Osteocyte (in vitro differentiated cells): ENCODE measurements at regions not wholly inside any gene's neighbourhood (a gene's known extent, or its start where the extent isn't known, plus 50 kb on each side); places are given as distances from the start of the nearest gene placed in this dataset.
A peak's percentile ranks its signal among the peaks of the same experiment; 100 is the strongest.

Experiments
- DNase-seq: peaks from one replicate; pipeline ENCODE4 v3.0.0; 2021; ENCODE audit warnings: mixed read lengths; ENCODE audit not compliant: unreplicated experiment; ENCODE audit errors: extremely low spot score
- H3K27ac Mint-ChIP-seq: one replicate; pipeline ENCODE4 v1.8.0; 2021; ENCODE audit warnings: mild to moderate bottlenecking, mixed read lengths; ENCODE audit not compliant: unreplicated experiment
- H3K27me3 Mint-ChIP-seq: one replicate; pipeline ENCODE4 v1.8.0; 2021; ENCODE audit warnings: mixed read lengths; ENCODE audit not compliant: unreplicated experiment
- H3K36me3 Mint-ChIP-seq: one replicate; pipeline ENCODE4 v1.8.0; 2021; ENCODE audit warnings: mixed read lengths; ENCODE audit not compliant: unreplicated experiment
- H3K4me1 Mint-ChIP-seq: one replicate; pipeline ENCODE4 v1.8.0; 2021; ENCODE audit warnings: mixed read lengths; ENCODE audit not compliant: unreplicated experiment
- H3K4me3 Mint-ChIP-seq: one replicate; pipeline ENCODE4 v1.8.0; 2021; ENCODE audit warnings: mild to moderate bottlenecking, moderate library complexity, mixed read lengths; ENCODE audit not compliant: unreplicated experiment
- H3K9me3 Mint-ChIP-seq: one replicate; pipeline ENCODE4 v1.8.0; 2021; ENCODE audit warnings: mixed read lengths; ENCODE audit not compliant: unreplicated experiment
- CTCF ChIP-seq: fragments of 200-600 bp; sonication (generic); IDR thresholded peaks from 2 replicates; pipeline ENCODE4 v1.5.0; 2021; ENCODE audit warnings: antibody characterized with exemption, mild to moderate bottlenecking, moderate library complexity

GRCh38 chr14:100454437-100454836 lies 131.3 kb downstream of the SLC25A47 start:
- Mint-ChIP-seq H3K4me3 (no peak overlapping the region), H3K9me3 (no peaks in the 10 kb centered on the region), H3K36me3 (peaks cover 14% of the 10 kb centered on the region), H3K27ac (no peak overlapping the region), H3K4me1 (peaks cover 12% of the 10 kb centered on the region), H3K27me3 (no peaks in the 10 kb centered on the region)
- TF ChIP-seq CTCF, result no peak
- no peak for DNase-seq

GRCh38 chr14:100463937-100464336 lies 123.3 kb downstream of the BEGAIN start:
- no peaks in the 10 kb centered on the region for H3K9me3 Mint-ChIP-seq

GRCh38 chr14:100466111-100466856 lies 120.9 kb downstream of the BEGAIN start:
- TF ChIP-seq CTCF, result no peak
- Mint-ChIP-seq H3K27ac (no peak overlapping the region), H3K9me3 (no peaks in the 10 kb centered on the region), H3K4me3 (no peak overlapping the region), H3K36me3 (peaks cover 7% of the 10 kb centered on the region), H3K4me1 (peaks cover 7% of the 10 kb centered on the region), H3K27me3 (peaks cover 2% of the 10 kb centered on the region)
- peak; percentile 79 for DNase-seq

More at GRCh38 chr14:100463937-100464336, 123.3 kb downstream of the BEGAIN start:
- peaks cover 2% of the 10 kb centered on the region for H3K27me3 Mint-ChIP-seq
- DNase-seq, result peak; percentile 72
- no peaks in the 10 kb centered on the region for H3K36me3 Mint-ChIP-seq
- H3K27ac Mint-ChIP-seq, result no peak overlapping the region
- peaks cover 11% of the 10 kb centered on the region for H3K4me1 Mint-ChIP-seq
- no peak overlapping the region for H3K4me3 Mint-ChIP-seq
- TF ChIP-seq CTCF, result no peak

GRCh38 chr14:100467046-100467750 lies 120.0 kb downstream of the BEGAIN start:
- no peaks in the 10 kb centered on the region for H3K9me3 Mint-ChIP-seq
- peaks cover 16% of the 10 kb centered on the region for H3K4me1 Mint-ChIP-seq
- TF ChIP-seq CTCF, result no peak
- no peak for DNase-seq
- no peak overlapping the region for H3K27ac Mint-ChIP-seq
- H3K4me3 Mint-ChIP-seq, result no peak overlapping the region
- no peaks in the 10 kb centered on the region for H3K27me3 Mint-ChIP-seq
- H3K36me3 Mint-ChIP-seq, result peaks cover 10% of the 10 kb centered on the region

DNA sequence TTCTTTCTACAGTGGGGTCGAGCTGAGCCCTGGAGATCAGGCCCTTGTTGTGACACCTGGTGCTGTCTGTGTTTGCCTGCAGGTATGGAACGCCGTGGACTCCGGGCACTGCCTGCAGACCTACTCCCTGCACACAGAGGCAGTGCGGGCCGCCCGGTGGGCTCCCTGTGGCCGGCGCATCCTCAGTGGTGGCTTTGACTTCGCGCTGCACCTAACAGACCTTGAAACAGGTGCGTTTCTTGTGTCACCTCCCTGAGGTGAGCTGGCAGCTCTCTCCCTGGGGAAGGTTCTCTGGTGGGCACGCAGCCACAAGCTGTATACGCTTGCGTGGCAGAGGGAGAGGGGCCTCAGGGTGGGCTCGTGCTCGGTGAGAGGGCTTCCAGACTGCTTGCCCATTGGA lies 119.3 kb downstream of the BEGAIN start:
- DNase-seq, result peak; percentile 83
- no peak for TF ChIP-seq CTCF
- H3K4me1 Mint-ChIP-seq, result peaks cover 24% of the 10 kb centered on the region
- peaks cover 11% of the 10 kb centered on the region for H3K36me3 Mint-ChIP-seq
- no peaks in the 10 kb centered on the region for H3K9me3 Mint-ChIP-seq
- no peak overlapping the region for H3K27ac Mint-ChIP-seq
- no peak overlapping the region for H3K4me3 Mint-ChIP-seq
- no peaks in the 10 kb centered on the region for H3K27me3 Mint-ChIP-seq
